GM19397 (cell line): ENCODE measurements at regions not wholly inside any gene's neighbourhood (a gene's known extent, or its start where the extent isn't known, plus 50 kb on each side); places are given as distances from the start of the nearest gene placed in this dataset.

Experiments
- ATAC-seq: cut with Tn5 transposase; IDR thresholded peaks from one replicate; pipeline ENCODE4 v1.9.1; 2021; ENCODE audit warnings: mild to moderate bottlenecking, moderate library complexity; ENCODE audit not compliant: unreplicated experiment

GRCh38 chr10:43772171-43772570 is 123.5 kb upstream of the ZNF32 start:
- no peak for ATAC-seq

GRCh38 chr10:43771675-43772074 is 123.0 kb upstream of the ZNF32 start:
- ATAC-seq, result no peak

- no peak for ATAC-seq
These were observed 116.8 kb upstream of the ZNF32 start for GRCh38 chr10:43765516-43765915.

GRCh38 chr10:43763846-43764245 is 115.2 kb upstream of the ZNF32 start:
- no peak for ATAC-seq

GRCh38 chr10:43760514-43760913 is 111.8 kb upstream of the ZNF32 start:
- no peak for ATAC-seq

- no peak for ATAC-seq
These were observed 110.5 kb upstream of the ZNF32 start for GRCh38 chr10:43759216-43759615.

- ATAC-seq, result no peak
These were observed 107.7 kb upstream of the ZNF32 start for GRCh38 chr10:43756341-43756740.

- ATAC-seq, result no peak
These were observed 106.0 kb upstream of the ZNF32 start for GRCh38 chr10:43754569-43755260.

GRCh38 chr10:43753397-43754061 is 104.8 kb upstream of the ZNF32 start:
- no peak for ATAC-seq

- ATAC-seq, result no peak
These were observed 104.0 kb upstream of the ZNF32 start for GRCh38 chr10:43752682-43753081.

- ATAC-seq, result no peak
These were observed 103.0 kb upstream of the ZNF32 start for GRCh38 chr10:43751646-43752045.

GRCh38 chr10:43749940-43750552 is 101.4 kb upstream of the ZNF32 start:
- no peak for ATAC-seq

- no peak for ATAC-seq
These were observed 100.5 kb upstream of the ZNF32 start for GRCh38 chr10:43749145-43749576.

GRCh38 chr10:43748560-43748959 is 99.9 kb upstream of the ZNF32 start:
- no peak for ATAC-seq

GRCh38 chr10:43746906-43747305 is 98.2 kb upstream of the ZNF32 start:
- no peak for ATAC-seq

- no peak for ATAC-seq
These were observed 90.5 kb upstream of the ZNF32 start for GRCh38 chr10:43739161-43739560.

GRCh38 chr10:43737003-43737402 is 88.3 kb upstream of the ZNF32 start:
- ATAC-seq, result no peak

GRCh38 chr10:43735907-43736306 is 87.2 kb upstream of the ZNF32 start:
- no peak for ATAC-seq

- no peak for ATAC-seq
These were observed 86.0 kb upstream of the ZNF32 start for GRCh38 chr10:43734716-43735115.

GRCh38 chr10:43731486-43731885 is 82.8 kb upstream of the ZNF32 start:
- ATAC-seq, result no peak

GRCh38 chr10:43728425-43728824 is 79.7 kb upstream of the ZNF32 start:
- no peak for ATAC-seq

- ATAC-seq, result no peak
These were observed 79.3 kb upstream of the ZNF32 start for GRCh38 chr10:43727935-43728334.
